WTC11 (cell line): ENCODE measurements at regions not wholly inside any gene's neighbourhood (a gene's known extent, or its start where the extent isn't known, plus 50 kb on each side); places are given as distances from the start of the nearest gene placed in this dataset.

ENCODE experiments used
- ATF1 ChIP-seq: sonication (generic); formaldehyde crosslinking; IDR thresholded peaks from 2 replicates; pipeline ENCODE4 v1.8.1; 2023; ENCODE audit warnings: mild to moderate bottlenecking, moderate library complexity, missing genetic modification reagents
- ATF3 ChIP-seq: sonication (generic); formaldehyde crosslinking; conservative IDR thresholded peaks from 2 replicates; pipeline ENCODE4 v1.8.1; 2022; ENCODE audit warnings: mild to moderate bottlenecking, missing genetic modification reagents
- CDX4 ChIP-seq: fragments of 250-450 bp; sonication (Bioruptor Pico); IDR thresholded peaks from 2 replicates; pipeline ENCODE4 v1.9.0; 2021; ENCODE audit warnings: moderate library complexity, mild to moderate bottlenecking, inconsistent platforms, borderline replicate concordance
- CTCF ChIP-seq: fragments of 200-600 bp; IDR thresholded peaks from 2 replicates; pipeline ENCODE4 v1.8.0; 2022; ENCODE audit warnings: antibody characterized with exemption
- E2F1 ChIP-seq: sonication (generic); formaldehyde crosslinking; IDR thresholded peaks from 2 replicates; pipeline ENCODE4 v1.8.0; 2022; ENCODE audit warnings: mild to moderate bottlenecking, missing genetic modification reagents
- E2F4 ChIP-seq: sonication (generic); formaldehyde crosslinking; IDR thresholded peaks from 2 replicates; pipeline ENCODE4 v1.8.1; 2022; ENCODE audit warnings: low read depth, mild to moderate bottlenecking, moderate library complexity, missing genetic modification reagents, borderline replicate concordance
- HMGXB4 ChIP-seq: sonication (generic); formaldehyde crosslinking; IDR thresholded peaks from 2 replicates; pipeline ENCODE4 v1.8.1; 2023; ENCODE audit warnings: mild to moderate bottlenecking, moderate library complexity, missing genetic modification reagents
- JAZF1 ChIP-seq: fragments of 250-450 bp; sonication (Bioruptor Pico); IDR thresholded peaks from 2 replicates; pipeline ENCODE4 v1.9.0; 2021; ENCODE audit warnings: moderate library complexity, mild to moderate bottlenecking, inconsistent platforms
- SMAD3 ChIP-seq: sonication (generic); formaldehyde crosslinking; IDR thresholded peaks from 2 replicates; pipeline ENCODE4 v1.8.0; 2022; ENCODE audit warnings: missing genetic modification reagents, mild to moderate bottlenecking, borderline replicate concordance
- ZNF121 ChIP-seq: sonication (generic); formaldehyde crosslinking; IDR thresholded peaks from 2 replicates; pipeline ENCODE4 v1.8.0; 2023; ENCODE audit warnings: missing genetic modification reagents
- ZNF281 ChIP-seq: sonication (generic); formaldehyde crosslinking; IDR thresholded peaks from 2 replicates; pipeline ENCODE4 v1.8.0; 2023; ENCODE audit warnings: mild to moderate bottlenecking, missing genetic modification reagents

GRCh38 chr14:22095860-22096513 lies 422.4 kb upstream of the OR4E1 start:
- TF ChIP-seq ZNF121 (CRISPR knock-in tag) (no peak), CTCF (no peak), CDX4 (CRISPR knock-in tag) (no peak), HMGXB4 (no peak), SMAD3 (CRISPR knock-in tag) (no peak), ATF1 (CRISPR knock-in tag) (no peak), E2F1 (CRISPR knock-in tag) (no peak), JAZF1 (CRISPR knock-in tag) (no peak), ATF3 (CRISPR knock-in tag) (no peak), ZNF281 (CRISPR knock-in tag) (no peak), E2F4 (CRISPR knock-in tag) (no peak)
